ENCODE measurements at regions not wholly inside any gene's neighbourhood (a gene's known extent, or its start where the extent isn't known, plus 50 kb on each side); places are given as distances from the start of the nearest gene placed in this dataset.

GRCh38 chr1:37400466-37401225, 73.7 kb upstream of the ZC3H12A start:
- no peak overlapping the region for H3K9ac ChIP-seq (ENCODE audit: low read length)
- H3K9me3 ChIP-seq (ENCODE audit: control extremely low read depth in 1 of 3, control insufficient read depth in 2 of 3, insufficient read depth in 1 of 3, low read length in 2 of 3): no peaks in the 10 kb centered on the region
- Mint-ChIP-seq H3K27me3 (peaks cover 29% of the 10 kb centered on the region), H3K9me3 (ENCODE audit: insufficient read depth) (no peaks in the 10 kb centered on the region), H3K4me1 (no peaks in the 10 kb centered on the region), H3K27ac (no peak overlapping the region), H3K4me3 (no peak overlapping the region)
- no peak overlapping the region for H3K27ac ChIP-seq (ENCODE audit: low read length in 2 of 2)
- DNase-seq: no peak
- H3K27me3 ChIP-seq (replicated peaks in 1 of 4; ENCODE audit: control extremely low read depth in 1 of 4, control insufficient read depth in 3 of 4, insufficient read depth in 4 of 4, low read length in 3 of 4): peaks cover 0 to 9% (median 3%) of the 10 kb centered on the region in 4 experiments
- H4K20me1 ChIP-seq (ENCODE audit: control insufficient read depth, insufficient read depth, low read length, poor library complexity, severe bottlenecking): no peaks in the 10 kb centered on the region
- H3K4me1 ChIP-seq (ENCODE audit: control insufficient read depth in 2 of 2, insufficient read depth in 2 of 2, low read length in 2 of 2): no peaks in the 10 kb centered on the region
- no peak overlapping the region for H2AFZ ChIP-seq (ENCODE audit: insufficient read depth, low read depth, low read length, poor library complexity, severe bottlenecking)
- no peaks in the 10 kb centered on the region for H3K79me2 ChIP-seq (ENCODE audit: control insufficient read depth, insufficient read depth, low read length)
- H3K36me3 ChIP-seq (replicated peaks in 1 of 2; ENCODE audit: control extremely low read depth in 1 of 2, control insufficient read depth in 1 of 2, extremely low read depth in 1 of 2, insufficient read depth in 2 of 2, low read length in 1 of 2): no peaks in the 10 kb centered on the region
- intact Hi-C loops (cut with micrococcal nuclease): no loop called here
- TF ChIP-seq, protein P1, sequence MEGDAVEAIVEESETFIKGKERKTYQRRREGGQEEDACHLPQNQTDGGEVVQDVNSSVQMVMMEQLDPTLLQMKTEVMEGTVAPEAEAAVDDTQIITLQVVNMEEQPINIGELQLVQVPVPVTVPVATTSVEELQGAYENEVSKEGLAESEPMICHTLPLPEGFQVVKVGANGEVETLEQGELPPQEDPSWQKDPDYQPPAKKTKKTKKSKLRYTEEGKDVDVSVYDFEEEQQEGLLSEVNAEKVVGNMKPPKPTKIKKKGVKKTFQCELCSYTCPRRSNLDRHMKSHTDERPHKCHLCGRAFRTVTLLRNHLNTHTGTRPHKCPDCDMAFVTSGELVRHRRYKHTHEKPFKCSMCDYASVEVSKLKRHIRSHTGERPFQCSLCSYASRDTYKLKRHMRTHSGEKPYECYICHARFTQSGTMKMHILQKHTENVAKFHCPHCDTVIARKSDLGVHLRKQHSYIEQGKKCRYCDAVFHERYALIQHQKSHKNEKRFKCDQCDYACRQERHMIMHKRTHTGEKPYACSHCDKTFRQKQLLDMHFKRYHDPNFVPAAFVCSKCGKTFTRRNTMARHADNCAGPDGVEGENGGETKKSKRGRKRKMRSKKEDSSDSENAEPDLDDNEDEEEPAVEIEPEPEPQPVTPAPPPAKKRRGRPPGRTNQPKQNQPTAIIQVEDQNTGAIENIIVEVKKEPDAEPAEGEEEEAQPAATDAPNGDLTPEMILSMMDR (IDR thresholded peaks at IDR 0.05): no peak
- TF ChIP-seq EZH2 (IDR thresholded peaks at IDR 0.05; ENCODE audit: borderline replicate concordance, insufficient read depth, low read depth, low read length, poor library complexity, severe bottlenecking): no peak
- CTCF ChIA-PET: no interaction called here
- no peak for ATAC-seq (ENCODE audit: low read depth)
- H3K4me2 ChIP-seq (replicated peaks; ENCODE audit: low read depth, low read length, poor library complexity, severe bottlenecking): no peak overlapping the region
- 89% methylated on average over 18 of the region's 21 CpGs for WGBS (ENCODE audit: insufficient coverage)
- no peak overlapping the region for H3K4me3 ChIP-seq (ENCODE audit: control extremely low read depth in 1 of 5, extremely low read depth in 1 of 5, insufficient read depth in 1 of 5, low read depth in 2 of 5, low read length in 4 of 5)
- POLR2A ChIA-PET: no interaction called here

DNA sequence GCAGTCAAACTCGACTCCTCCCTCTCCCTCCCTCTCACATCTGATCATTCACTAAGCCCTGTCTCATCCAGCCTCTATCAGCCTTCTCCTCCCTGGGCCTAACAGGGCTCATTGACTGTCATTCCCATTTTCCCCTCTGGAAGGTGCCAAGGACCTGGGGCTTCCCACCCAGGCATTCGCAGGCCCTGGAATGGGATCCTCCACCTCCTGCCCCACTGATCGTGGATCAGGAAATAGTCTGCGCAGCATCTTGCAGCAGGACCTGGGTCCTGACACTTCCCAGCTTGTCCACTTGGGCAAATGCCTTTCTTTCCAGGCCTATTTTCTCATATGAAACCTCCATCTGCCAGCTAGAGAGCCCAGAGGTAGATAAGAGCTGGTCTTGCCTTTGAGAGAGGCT, 71.2 kb upstream of the ZC3H12A start:
- no peaks in the 10 kb centered on the region for H3K9me3 ChIP-seq (ENCODE audit: control extremely low read depth in 1 of 3, control insufficient read depth in 2 of 3, insufficient read depth in 1 of 3, low read length in 2 of 3)
- 96% methylated on average over 4 of the region's 4 CpGs for WGBS (ENCODE audit: insufficient coverage)
- ChIA-PET CTCF (no interaction called here), POLR2A (no interaction called here)
- no peak overlapping the region for H3K27ac ChIP-seq (ENCODE audit: low read length in 2 of 2)
- no peak overlapping the region for H3K4me2 ChIP-seq (replicated peaks; ENCODE audit: low read depth, low read length, poor library complexity, severe bottlenecking)
- no peaks in the 10 kb centered on the region for H3K79me2 ChIP-seq (ENCODE audit: control insufficient read depth, insufficient read depth, low read length)
- peaks cover 0 to 2% (median 0%) of the 10 kb centered on the region in 4 experiments for H3K27me3 ChIP-seq (replicated peaks in 1 of 4; ENCODE audit: control extremely low read depth in 1 of 4, control insufficient read depth in 3 of 4, insufficient read depth in 4 of 4, low read length in 3 of 4)
- no peak overlapping the region for H3K4me3 ChIP-seq (ENCODE audit: control extremely low read depth in 1 of 5, extremely low read depth in 1 of 5, insufficient read depth in 1 of 5, low read depth in 2 of 5, low read length in 4 of 5)
- no peaks in the 10 kb centered on the region for H3K4me1 ChIP-seq (ENCODE audit: control insufficient read depth in 2 of 2, insufficient read depth in 2 of 2, low read length in 2 of 2)
- H3K9me3 Mint-ChIP-seq (ENCODE audit: insufficient read depth): no peaks in the 10 kb centered on the region
- H3K4me1 Mint-ChIP-seq: no peaks in the 10 kb centered on the region
- peaks cover 29% of the 10 kb centered on the region for H3K27me3 Mint-ChIP-seq
- H3K27ac Mint-ChIP-seq: no peak overlapping the region
- ATAC-seq (ENCODE audit: low read depth) (no peak), DNase-seq (no peak)
- no peaks in the 10 kb centered on the region for H4K20me1 ChIP-seq (ENCODE audit: control insufficient read depth, insufficient read depth, low read length, poor library complexity, severe bottlenecking)
- no peak overlapping the region for H3K4me3 Mint-ChIP-seq
- TF ChIP-seq, protein P1 (IDR thresholded peaks at IDR 0.05): no peak
- H3K9ac ChIP-seq (ENCODE audit: low read length): no peak overlapping the region
- intact Hi-C loops (cut with micrococcal nuclease): no loop called here
- no peaks in the 10 kb centered on the region for H3K36me3 ChIP-seq (replicated peaks in 1 of 2; ENCODE audit: control extremely low read depth in 1 of 2, control insufficient read depth in 1 of 2, extremely low read depth in 1 of 2, insufficient read depth in 2 of 2, low read length in 1 of 2)
- H2AFZ ChIP-seq (ENCODE audit: insufficient read depth, low read depth, low read length, poor library complexity, severe bottlenecking): no peak overlapping the region
